GM12891 (cell line): ENCODE measurements at regions not wholly inside any gene's neighbourhood (a gene's known extent, or its start where the extent isn't known, plus 50 kb on each side); places are given as distances from the start of the nearest gene placed in this dataset.
A peak's percentile ranks its signal among the peaks of the same experiment; 100 is the strongest.
"Not testable (repeated sequence)": the region's sequence is repeated elsewhere in the genome, so short reads cannot be mapped to it uniquely, and the experiment has no call there.

Experiments used
- DNase-seq: peaks from one replicate; pipeline ENCODE4 v3.0.0; 2011; ENCODE audit warnings: low spot score; ENCODE audit not compliant: insufficient read length
- FAIRE-seq: peaks from 2 replicates; lab custom pipeline; 2011; peaks lifted over from hg19 to GRCh38; lab: Jason Lieb, UNC
- PAX5 ChIP-seq: IDR thresholded peaks from 2 replicates; pipeline ENCODE4 v1.6.1; 2011; ENCODE audit warnings: low read length, moderate library complexity, mild to moderate bottlenecking; ENCODE audit not compliant: insufficient read depth, severe bottlenecking
- POLR2A ChIP-seq: IDR thresholded peaks from 2 replicates; pipeline ENCODE4 v1.6.1; 2011; ENCODE audit warnings: low read depth, low read length, control low read depth
- POLR2AphosphoS5 ChIP-seq: IDR thresholded peaks from 2 replicates; pipeline ENCODE4 v1.6.1; 2011; ENCODE audit warnings: low read depth, low read length, control low read depth
- POU2F2 ChIP-seq: IDR thresholded peaks from 2 replicates; pipeline ENCODE4 v1.6.1; 2011; ENCODE audit warnings: low read depth, mild to moderate bottlenecking, control low read depth, low read length, moderate library complexity
- SPI1 ChIP-seq: IDR thresholded peaks from 2 replicates; pipeline ENCODE4 v1.6.1; 2011; ENCODE audit warnings: low read depth, low read length, control low read depth
- TAF1 ChIP-seq: IDR thresholded peaks from 2 replicates; pipeline ENCODE4 v1.6.1; 2011; ENCODE audit warnings: low read depth, low read length, control low read depth

- no peak for DNase-seq
- FAIRE-seq: no peak
- no peak for TF ChIP-seq TAF1
- no peak for TF ChIP-seq POU2F2
- TF ChIP-seq SPI1: no peak
- no peak for TF ChIP-seq PAX5
- no peak for TF ChIP-seq POLR2A
Measured at GRCh38 chr7:112985377-112985987, 101.1 kb downstream of the GPR85 start.

DNA sequence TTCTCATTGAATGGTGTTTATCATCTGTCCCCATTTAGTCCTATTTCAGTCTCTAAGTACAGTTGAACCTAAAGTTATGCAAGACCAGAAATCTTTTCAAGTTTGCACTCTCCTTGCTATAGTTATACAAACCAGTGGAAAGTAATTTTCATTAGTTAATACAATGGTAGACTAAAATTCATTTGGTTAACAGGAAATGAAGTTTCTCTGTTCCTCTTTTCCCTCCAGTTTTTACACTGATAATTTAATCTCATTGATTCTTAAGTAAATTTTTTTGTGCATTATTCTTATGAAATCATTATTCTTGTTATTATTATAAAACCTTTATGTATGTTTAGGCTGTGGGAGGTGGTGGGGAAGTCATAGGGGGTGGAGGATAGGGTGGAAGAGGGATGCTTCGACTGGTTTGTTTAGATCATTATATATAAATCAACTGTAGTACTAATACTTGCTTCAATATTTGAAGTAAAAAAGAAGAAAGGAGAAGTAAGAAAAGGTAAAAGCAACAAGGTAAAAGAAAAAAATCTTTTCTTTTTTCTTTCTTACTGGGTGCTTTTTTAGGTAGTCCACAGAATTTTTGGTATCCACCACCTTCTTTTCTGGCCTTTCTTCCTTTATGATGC lies 104.1 kb downstream of the GPR85 start:
- DNase-seq (no peak), FAIRE-seq (no peak)
- TF ChIP-seq POU2F2 (no peak), SPI1 (peak; percentile 74)

- FAIRE-seq (no peak), DNase-seq (no peak)
- TF ChIP-seq POLR2A (no peak), POLR2AphosphoS5 (no peak), POU2F2 (no peak), TAF1 (no peak), SPI1 (no peak), PAX5 (no peak)
Measured at GRCh38 chr7:112981966-112982365, 104.7 kb downstream of the GPR85 start.

DNA sequence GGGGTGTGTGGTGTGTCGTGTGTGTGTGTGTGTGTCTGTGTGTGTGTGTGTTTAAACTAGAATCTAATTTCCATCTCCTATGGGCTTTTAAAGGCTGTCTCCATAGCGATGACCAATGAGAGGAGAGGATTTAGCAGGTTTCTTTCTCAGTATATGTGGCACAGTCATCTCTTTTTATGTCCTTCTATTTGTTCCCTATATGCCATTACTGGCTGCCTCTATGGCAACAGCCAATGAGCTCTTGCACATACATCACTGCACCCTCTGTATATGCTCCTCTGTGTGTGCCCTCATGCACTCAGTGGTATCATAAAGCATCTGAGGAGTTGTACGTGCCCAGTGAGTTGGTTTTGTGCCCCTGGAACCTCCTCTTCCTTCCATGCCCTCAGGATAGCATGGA lies 107.6 kb downstream of the GPR85 start:
- FAIRE-seq: peak; percentile 23
- not testable (repeated sequence) for DNase-seq

DNA sequence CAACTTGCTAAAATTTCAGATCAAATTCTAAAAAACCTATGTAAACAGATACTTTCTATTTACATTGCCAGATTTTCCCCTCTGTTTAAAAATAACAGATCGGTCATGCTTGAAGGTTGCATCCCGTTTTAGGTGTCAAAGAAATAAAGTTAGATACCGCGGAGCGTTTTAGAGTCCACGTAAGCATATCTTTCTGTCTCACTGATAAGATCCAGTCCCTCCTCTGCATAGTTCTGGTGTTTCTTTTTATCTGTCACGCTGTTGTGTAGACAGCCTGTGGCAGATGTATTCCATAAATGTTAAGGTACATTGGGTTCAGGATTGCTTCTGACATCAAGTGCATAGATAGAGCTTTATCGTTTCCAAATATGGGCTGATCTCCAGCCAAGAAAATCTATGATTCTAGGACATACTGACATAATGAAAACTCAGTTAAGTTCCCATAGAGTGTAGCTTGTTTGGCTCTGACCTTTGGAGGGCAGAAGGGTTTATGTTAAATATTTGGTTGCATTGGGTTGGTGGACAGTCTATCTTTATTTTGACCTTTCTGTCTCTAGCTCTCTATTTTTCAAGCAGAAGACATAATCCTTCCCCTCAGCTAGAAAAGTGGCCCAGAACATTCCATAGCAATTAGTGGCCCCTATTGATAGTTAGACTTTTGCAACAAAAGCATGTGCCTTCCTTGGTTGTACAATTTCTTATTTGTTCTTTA lies 109.2 kb downstream of the GPR85 start:
- not testable (repeated sequence) for DNase-seq
- FAIRE-seq: peak; percentile 13

DNA sequence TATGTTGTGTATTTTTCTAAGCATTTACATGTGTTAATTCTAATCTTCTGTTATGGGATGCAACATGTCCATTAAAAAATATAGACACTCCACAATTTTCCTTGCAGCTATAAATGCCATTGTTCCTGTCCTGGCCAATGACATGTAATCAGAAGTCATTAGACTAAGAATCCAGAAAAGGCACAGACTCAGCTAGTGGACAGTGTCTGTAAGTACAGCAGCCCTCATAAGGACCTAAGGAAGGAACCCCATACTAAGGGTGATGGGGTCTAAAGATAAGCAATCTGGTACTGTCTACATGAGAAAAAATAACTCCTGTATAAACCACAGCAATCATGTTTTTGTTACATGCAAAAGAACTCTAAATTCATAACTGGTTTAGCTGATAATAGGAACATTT lies 115.9 kb downstream of the GPR85 start:
- FAIRE-seq (no peak), DNase-seq (no peak)
- TF ChIP-seq POU2F2: no peak
- no peak for TF ChIP-seq PAX5
- TF ChIP-seq POLR2A: no peak
- no peak for TF ChIP-seq SPI1
- TF ChIP-seq POLR2AphosphoS5: no peak

- TF ChIP-seq POU2F2: no peak
- TF ChIP-seq TAF1: no peak
- no peak for TF ChIP-seq POLR2AphosphoS5
- FAIRE-seq (no peak), DNase-seq (no peak)
Measured at GRCh38 chr7:112969946-112970345, 116.7 kb downstream of the GPR85 start.

DNA sequence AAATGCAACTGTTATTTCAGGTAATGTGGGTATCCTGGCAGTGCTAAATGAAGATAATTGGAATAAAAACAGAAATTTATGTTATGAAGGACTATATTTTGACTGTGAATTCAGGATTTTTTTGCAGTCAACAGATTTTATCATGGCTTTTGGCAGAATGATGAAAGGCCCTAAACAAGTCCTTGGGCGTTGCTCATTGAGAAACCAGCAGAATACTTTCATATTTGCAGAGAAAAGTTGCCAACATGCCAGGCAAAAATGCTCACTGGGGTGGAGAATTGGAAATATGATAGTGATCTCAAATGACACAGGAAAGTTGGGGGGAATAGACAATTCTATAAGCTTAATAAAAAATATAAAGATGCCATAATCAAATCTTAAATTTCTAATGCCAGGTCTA lies 121.1 kb downstream of the GPR85 start:
- no peak for FAIRE-seq
- no peak for DNase-seq
- TF ChIP-seq PAX5 (no peak), SPI1 (no peak), TAF1 (no peak), POLR2AphosphoS5 (no peak), POLR2A (no peak), POU2F2 (no peak)

DNA sequence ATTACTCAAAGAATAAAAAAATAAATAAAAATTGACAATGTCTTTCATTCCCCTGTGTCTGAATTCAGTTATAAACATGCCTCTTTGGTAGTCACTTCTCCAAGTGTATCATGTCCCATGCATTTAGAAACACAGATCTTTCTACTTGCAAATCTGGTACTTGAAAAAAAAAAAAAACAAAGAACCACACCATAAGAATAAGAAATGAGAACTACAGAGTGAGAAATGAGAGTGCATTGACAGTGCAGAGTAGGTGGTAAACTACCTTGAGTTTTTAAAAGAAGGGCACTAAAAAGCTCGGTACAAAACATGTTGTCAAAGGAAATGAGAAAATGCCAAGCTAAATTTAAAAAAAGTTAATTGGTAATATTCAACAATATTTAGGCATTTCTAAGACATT lies 123.0 kb downstream of the GPR85 start:
- no peak for TF ChIP-seq POLR2AphosphoS5
- no peak for TF ChIP-seq POU2F2
- TF ChIP-seq POLR2A: no peak
- TF ChIP-seq SPI1: no peak
- no peak for TF ChIP-seq TAF1
- no peak for TF ChIP-seq PAX5
- no peak for DNase-seq
- no peak for FAIRE-seq

DNA sequence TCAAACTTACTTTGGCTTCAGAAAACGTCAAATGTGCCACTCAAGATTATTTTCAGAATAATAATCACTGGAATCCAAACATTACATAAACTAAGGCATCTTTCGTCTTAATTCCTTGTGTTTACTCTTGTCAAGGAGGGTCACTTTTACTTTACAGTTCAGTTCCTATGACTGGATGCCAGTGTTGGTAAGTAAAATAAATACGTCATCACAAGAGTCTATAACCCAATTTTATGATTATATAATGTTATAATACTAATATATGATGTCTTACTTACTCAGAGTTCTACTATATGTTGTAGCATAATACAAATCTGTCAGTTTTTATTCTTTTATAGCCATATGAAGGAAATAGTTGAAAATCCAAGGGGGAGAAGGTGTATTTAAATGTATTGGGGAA lies 123.8 kb downstream of the GPR85 start:
- no peak for TF ChIP-seq SPI1
- no peak for TF ChIP-seq TAF1
- TF ChIP-seq POLR2AphosphoS5: no peak
- TF ChIP-seq PAX5: no peak
- TF ChIP-seq POU2F2: no peak
- no peak for TF ChIP-seq POLR2A
- FAIRE-seq: no peak
- DNase-seq: no peak
